HG02981 (cell line): ENCODE measurements at regions not wholly inside any gene's neighbourhood (a gene's known extent, or its start where the extent isn't known, plus 50 kb on each side); places are given as distances from the start of the nearest gene placed in this dataset.

Source experiments
- ATAC-seq: cut with Tn5 transposase; IDR thresholded peaks from one replicate; pipeline ENCODE4 v1.9.1; 2021; ENCODE audit warnings: mild to moderate bottlenecking, moderate library complexity; ENCODE audit not compliant: unreplicated experiment

DNA sequence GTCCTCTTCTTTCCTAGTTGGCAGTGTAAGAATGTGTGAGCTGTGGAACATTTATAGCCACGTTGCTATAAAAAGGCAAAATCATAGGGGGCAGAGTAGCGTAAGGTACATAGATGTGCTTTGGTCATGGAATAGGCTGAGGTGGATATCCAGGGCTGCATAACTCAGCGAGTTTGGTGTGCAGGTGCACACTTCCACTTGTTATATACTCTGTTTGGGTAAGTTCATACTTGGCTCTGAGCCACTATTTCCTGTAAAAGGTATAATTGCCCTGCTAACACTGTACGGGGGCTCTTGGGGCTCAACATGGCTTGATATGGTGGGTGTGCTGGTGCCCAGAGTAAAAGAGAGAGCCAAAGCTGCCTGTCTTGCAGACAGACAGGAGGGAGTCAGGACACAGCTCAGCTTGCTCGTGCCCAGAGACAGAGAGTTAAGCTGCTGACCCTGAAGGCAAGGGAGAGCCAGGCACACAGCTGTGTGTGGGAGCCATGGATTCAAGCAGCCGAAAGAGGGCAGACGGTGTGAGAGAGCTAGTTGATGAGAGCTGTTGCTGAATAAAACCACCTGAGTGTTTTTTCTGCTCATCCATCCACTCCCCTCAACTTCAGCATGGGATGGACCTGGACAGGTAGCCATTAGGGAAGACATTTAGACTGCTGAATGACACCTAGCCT, 126.7 kb downstream of the DKK1 start:
- no peak for ATAC-seq

DNA sequence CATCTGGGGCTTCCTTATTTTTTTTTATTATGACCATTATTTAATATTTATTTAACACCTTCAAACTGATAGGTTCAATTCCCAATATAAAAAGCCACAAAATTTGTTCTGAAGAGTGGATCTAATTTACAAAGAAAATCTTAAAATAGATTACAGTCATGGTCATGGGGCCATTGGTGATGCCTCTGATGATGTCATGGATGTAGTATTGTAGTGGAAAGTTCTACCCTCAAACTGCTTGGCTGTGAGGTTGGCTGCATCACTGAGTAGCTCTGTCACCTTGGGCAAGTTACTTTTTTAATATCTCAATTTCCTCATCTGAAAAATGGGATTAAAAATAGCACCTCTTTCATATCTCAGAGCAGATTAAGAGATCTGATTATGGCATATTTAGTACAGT, 128.5 kb downstream of the DKK1 start:
- no peak for ATAC-seq

DNA sequence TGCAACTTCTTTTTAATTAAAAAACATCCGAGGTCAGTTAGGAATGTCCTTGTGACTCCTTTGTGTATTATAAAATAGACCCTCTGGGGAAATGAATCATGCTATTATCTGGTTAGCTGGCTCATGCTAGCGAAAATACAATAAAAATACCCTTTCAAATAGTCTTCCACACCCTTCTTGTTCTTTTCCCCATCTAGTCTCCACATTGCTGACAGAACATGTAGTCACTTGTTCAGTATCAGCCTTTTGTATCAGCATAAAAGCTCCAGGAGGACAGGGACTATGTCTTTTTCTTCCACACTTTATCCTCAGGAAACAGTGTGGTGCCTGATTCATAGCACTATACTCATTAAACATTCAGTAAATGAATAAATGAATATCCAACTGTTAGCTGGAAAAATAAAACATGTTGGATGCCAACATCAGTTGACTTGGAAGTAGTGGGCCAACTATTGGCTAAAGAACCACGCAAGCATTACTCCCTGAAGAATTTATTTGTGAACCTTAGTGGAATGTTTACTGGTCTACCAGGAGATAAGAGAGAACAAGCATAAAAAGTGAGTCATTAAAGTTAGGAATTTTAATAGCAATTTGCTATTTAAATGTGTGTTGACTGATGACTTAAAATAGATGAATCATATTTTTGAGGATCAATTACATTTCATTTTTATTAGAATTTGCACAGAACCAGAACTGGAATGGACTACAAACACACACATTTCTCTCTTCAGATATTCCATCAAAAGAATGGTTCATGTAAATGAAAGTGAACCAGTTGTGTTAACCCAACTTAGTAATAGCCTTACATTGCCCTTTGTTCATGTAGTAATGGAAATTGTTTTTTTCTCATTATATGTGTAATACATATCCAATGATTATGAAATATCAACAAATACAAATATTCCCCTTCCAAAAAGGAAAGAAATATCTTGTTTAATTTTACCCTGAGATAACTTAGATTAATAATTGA, 129.6 kb downstream of the DKK1 start:
- ATAC-seq = no peak

DNA sequence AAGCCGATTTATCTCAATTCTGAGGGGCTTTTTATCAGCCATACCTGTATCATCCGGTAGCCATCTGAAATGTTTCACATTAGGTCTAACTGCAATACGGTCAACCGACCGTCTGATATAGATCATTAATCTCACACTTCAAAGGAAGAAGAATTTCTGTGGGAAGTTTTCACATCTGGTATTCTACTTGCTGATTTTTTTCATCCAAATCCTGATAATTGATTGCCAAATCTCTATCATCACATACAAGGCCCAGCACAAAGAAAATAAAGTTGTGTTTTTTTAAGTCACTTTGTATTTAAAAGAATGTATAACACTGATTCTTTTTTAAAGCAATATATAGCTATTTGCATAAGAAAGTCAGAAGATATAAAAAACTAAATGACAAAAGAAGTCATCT, 132.3 kb downstream of the DKK1 start:
- no peak for ATAC-seq

DNA sequence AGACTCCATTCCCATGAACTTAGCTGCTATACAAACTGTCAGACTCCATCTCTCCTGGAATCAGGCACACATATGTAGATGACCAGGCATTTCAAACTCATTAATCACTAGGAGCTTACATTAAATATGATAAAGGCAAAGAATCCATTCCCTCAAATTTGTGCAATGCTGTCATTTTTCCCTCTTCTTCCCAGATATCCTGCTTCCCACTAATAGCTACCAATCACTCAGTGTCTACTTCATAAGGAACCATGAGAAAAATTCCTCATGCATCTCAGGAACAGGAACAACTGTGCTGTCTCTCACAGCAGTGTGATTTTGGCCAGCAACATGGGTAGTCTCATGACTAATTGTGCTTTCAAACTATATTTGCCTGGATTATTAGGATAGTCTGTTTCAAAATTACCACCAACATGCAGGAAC, 133.9 kb downstream of the DKK1 start:
- ATAC-seq = no peak

DNA sequence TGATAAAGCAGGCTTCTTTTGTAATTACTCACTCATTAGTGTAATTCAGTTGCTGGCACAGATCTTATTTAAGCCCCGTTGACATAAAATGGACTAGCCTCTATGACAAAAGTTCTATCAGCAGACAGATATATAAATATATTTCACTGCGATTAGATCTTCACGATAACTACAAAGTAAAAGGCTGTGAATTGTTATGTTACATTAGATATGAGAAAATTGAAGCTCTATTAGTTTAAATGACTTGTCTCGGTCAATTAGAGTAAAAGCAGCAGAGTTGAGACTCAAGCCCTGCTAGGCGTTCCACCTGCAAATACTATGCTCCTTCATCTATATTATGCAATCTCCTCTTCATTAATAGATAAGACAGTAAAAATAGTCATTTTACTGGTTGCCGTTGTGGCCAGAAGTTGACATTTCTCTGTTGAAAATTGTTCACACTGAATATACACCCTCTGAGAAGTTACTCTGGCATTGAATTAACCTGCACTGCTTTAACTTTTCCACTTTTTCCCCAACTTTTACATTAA, 136.7 kb downstream of the DKK1 start:
- no peak for ATAC-seq

DNA sequence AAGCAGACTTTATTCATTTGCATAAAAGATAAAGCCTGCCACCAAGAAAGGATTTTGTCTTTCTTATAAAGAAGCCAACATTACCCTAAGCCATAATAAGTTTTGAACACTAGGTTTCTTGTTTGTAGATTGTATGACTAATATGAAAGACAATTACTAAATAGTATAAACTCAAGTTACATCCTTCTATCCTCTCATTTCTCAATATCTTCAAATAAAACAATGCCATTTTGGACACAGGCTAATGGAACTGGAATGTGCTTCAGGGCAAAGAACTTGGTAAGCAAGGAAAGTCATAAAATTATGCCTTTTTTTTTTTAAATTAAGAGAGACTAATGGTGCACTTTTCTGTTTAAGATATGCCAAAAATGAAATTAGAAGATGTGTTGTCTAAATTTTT, 137.7 kb downstream of the DKK1 start:
- ATAC-seq = no peak

DNA sequence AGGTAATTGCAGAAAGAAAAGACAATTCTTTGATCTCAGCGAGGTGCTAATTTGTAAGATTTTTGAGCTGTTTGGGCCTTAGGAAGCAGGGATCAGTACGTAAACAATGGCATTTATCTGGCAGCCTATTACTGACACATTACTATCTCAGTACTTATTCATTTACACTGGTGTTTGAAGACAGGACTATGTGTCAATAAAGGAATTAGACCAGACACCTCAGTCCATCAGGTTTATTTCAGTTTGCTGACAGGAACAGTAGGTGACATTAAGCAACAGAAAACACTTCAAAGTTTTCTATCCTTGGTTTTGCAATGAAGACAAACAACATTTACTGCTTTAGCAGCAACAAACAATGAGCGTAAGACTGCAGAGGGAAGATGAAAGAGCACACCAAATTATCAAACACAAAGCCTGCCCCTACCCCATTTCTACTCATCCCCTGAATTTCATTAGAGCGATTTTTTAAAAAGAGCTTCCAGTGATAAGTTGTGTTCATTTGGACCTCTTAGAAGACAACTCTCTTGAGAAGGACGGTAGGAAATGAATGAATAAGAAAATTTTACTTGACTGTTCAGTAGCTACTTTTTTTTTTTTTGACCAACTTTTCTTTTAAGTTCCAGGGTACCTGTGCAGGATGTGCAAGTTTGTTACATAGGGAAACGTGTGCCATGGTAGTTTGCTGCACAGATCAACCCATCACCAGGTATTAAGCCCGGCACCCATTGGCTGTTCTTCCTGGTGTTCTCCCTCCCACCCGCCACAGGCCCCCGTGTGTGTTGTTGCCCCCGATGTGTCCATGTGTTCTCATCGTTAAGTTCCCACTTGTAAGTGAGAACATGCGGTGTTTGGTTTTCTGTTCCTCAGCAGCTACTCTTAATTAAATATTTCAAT, 138.8 kb downstream of the DKK1 start:
- no peak for ATAC-seq

DNA sequence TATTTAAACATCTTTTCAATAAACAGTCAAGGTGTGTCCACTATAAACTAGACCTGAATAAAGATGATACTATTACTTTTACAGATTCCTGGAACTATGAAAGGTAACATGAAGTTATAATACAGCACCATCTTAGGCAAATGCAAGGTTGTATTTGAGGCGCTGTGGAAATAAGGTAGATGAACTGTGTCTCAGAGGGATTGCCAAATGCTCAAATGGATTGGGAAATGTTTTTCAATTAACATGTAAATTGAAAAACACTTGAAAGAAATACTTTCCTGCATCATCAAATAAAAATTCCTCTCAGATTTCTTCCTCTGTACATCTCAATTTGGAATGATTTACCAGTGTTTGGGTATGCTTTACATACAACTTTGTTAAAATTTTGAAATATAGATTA, 139.4 kb downstream of the DKK1 start:
- ATAC-seq = no peak

DNA sequence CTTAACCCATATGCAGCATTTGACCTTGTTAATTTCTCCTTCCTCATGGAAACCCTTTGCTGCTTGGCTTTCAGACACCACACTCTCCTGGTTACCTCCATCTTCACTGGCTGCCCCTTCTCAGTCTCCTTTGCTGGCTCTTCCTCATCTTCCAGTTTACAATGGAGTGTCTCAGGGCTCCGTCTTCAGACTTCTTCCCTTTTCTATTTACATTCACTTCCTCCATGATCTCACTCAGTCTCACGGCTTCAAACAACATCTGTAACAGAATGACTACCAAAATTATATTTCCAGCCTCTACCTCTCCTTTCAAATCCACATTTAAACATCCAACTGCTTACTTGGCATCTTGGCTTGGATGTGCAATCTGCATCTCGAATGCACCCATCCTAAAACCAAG, 140.4 kb downstream of the DKK1 start:
- ATAC-seq = no peak

DNA sequence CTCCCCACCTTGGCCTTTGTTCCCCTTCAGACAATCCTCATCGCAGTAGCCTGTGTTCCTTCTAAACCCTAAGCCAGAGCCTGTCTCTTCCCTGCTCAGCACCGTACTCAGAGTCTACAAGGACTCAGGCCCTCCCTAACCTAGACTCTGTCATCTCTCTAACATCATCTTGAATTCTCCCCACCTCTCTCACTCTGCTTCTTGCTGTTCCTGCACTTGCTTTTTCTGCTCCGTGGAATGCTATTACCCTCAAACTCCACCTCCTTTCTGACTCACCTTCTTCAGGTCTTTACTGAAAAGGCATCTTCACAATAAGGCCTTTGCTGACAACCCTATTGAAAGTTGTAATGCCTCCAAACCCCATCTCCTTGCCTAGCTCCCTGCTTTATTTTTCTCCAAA, 141.0 kb downstream of the DKK1 start:
- no peak for ATAC-seq

DNA sequence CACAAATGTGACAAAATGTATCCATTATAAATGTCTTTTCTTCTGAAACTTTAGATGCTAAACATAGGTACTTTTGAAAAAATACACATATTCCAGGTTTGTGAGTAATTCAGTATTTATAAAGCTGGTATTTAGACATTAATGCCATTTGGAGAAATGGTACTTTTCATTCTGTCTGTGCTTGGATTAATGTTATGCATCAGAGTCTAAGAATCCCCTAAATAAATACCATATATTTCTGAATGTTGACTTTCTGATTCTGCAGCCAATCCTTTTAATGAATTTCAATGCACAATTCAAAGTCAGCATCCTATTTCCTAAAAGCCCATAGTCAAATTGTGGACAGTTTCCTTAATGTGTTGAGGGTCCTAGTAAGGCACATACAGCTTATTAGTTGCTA, 145.0 kb downstream of the DKK1 start:
- no peak for ATAC-seq

DNA sequence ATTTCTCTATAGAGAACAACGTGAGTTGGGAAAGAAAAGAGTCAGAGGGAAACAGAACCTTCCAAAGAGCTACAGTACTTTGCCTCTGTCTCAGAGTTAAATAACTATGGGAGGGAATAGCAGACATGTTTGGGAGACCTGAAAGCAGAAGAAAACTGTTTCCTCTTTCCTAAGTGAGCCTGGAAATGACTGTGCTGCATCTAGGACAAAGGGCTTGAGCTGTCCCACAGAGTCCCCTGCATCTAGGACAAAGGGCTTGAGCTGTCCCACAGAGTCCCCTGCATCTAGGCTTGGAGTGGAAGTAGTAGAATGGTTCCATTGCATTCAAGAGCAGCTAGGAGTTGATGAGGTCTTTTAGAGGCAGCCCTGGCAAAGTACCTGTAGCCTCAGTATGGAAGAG, 149.7 kb downstream of the DKK1 start:
- ATAC-seq = no peak

DNA sequence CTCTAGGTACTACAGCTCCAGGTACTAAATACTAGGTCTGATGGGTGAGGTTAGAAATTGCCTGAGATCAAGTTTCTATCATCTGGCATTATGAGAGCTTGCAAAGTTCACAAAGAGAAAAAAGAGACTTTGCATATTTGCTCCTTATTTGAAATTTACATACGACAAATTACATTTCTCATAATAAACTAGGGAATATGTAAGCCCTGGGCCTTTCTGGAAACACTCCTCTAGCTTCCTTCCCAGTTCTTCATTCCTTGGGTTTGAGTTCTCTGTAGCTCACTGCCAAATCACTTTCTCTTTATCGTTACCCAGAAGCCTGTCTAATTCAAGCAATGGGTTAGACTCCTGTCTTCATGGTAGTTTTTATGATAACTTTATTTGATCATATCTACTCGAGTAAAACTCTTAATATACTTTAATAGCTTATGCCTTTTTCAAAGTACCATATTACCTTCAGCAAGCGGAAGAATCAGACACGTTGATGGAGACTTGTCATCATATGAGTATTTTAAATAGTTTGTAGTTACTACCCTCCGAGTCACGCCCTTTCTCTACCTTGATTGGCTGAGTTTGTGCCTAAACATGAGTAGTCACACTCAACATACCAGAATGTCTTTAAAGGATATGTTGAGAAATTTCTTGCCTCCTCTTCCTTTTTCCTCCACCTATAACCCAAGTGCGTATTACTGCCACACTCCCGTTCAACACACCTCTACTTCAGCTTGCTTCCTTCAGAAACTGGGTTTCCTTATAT, 150.5 kb downstream of the DKK1 start:
- ATAC-seq = no peak

DNA sequence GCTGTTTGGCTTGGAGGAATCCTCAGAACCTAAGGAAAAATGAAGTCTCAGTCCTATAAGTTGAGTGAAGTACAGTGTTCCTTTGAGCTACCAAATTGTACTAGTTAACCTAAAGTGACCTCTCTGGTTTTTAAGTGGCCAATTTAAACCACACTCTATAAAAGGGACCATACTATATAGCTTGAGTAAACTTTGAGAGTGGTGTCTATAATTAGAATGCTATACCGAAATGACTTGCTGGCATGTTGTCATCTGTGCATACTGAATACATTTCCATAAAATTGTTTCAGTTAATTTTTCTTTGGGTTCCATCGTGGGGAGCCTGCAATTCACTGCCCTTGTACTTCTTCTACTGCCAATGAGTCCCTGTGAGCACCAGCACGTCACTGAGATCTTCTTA, 151.1 kb downstream of the DKK1 start:
- ATAC-seq = no peak

DNA sequence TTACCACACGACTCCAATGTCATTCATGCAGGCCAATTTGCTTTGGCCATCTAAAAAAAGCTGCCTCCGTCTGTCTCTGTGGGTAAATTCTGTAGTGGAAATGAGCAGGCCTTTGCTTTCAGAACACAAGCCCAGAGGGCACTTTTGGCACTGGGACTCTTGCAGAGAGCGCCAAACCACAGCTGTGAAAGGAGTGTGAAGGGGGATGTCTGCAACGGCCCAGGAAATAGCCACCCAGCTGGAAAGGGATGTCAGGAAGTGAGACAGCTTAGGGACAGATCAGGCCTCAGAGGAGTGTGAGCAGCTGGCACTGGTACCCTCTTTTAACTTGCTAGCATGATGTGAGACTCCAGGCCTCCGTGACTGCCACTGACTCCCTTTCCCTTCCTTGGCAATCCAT, 152.4 kb downstream of the DKK1 start:
- ATAC-seq = no peak

DNA sequence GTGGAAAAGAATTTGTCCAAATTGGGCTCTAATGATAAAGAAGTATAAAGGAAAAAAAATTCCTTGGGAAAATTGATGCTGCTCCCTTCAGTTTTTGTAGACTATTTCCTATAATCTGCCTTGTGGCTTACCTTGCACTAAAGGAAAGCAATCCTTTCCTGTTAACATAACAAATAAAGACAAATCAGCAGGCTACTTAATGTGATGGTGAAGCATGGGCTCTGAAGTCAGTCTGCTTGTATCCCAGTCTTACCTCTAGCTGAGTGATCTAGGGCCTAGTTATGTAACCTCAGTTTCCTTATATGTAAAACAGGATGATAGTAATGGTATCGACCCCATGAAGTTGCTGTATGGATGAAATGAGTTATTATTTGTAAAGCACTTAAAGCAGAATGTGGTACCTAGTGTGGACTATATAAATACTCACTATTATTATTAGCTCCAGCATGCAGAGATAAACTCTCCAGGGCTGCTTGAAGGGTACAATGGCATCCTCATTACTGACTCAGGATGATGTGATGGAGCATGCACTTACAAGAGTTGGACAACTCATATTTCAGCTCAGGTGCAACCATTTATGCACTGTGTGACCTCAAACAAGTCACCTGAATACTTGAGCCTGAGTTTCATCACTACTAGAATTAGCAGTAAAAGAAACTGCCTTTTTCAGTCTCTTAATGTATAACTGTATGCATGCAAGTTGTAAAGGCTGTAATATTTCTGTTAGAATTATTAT, 156.1 kb downstream of the DKK1 start:
- no peak for ATAC-seq

DNA sequence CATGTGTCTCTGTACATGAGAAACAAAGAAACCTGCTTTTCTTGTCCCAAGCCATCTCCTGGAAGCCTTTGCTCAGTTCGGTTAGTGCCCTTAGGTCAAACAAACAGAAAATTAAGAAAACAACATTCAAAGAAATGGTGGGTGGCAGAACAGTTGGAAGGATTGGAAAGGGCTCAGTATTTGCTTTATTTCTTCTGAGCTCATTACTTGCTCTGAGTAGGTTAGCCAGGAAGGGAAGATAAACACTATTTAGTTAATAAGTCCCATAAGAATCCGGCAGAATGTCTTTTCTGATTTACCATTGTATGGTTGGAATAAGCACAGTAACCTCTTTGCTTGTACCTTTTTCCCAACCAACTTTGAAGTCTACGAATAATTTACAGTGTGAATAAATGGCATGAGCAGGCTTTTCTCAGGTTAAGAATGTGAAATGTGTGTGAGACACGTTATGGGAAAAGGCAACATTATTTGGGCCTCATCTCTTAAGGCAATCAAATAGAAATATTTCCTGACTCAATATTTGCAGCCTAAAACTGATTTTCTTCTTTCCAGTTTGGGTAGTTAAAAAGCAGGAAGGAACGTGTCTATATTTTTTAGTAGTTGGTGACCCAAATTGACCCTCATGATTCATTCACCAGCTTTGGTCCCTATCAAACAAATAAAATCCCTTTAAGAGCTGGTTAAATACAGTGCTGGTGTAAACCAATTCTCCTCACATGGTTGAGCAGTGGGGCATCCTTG, 158.5 kb downstream of the DKK1 start:
- ATAC-seq = no peak

DNA sequence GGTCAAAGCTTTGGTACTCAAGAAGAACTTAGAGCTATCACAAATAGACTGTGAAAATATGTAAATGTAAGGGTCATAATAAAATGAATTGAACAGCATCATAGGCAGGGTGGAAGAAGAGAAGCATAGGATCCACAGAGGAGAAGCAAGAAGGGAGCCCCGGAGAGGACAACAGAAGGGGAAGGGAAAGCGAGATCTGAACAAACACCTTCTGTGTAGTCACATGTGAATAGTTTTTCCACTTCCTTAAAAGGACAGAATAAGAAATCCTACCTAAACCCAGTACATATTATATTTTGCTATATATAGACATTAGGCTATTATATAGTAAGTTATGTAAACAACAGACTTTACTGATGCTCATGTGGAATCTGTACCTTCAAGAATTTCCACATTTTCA, 160.2 kb downstream of the DKK1 start:
- no peak for ATAC-seq
